ENCODE measurements at regions not wholly inside any gene's neighbourhood (a gene's known extent, or its start where the extent isn't known, plus 50 kb on each side); places are given as distances from the start of the nearest gene placed in this dataset.

DNA sequence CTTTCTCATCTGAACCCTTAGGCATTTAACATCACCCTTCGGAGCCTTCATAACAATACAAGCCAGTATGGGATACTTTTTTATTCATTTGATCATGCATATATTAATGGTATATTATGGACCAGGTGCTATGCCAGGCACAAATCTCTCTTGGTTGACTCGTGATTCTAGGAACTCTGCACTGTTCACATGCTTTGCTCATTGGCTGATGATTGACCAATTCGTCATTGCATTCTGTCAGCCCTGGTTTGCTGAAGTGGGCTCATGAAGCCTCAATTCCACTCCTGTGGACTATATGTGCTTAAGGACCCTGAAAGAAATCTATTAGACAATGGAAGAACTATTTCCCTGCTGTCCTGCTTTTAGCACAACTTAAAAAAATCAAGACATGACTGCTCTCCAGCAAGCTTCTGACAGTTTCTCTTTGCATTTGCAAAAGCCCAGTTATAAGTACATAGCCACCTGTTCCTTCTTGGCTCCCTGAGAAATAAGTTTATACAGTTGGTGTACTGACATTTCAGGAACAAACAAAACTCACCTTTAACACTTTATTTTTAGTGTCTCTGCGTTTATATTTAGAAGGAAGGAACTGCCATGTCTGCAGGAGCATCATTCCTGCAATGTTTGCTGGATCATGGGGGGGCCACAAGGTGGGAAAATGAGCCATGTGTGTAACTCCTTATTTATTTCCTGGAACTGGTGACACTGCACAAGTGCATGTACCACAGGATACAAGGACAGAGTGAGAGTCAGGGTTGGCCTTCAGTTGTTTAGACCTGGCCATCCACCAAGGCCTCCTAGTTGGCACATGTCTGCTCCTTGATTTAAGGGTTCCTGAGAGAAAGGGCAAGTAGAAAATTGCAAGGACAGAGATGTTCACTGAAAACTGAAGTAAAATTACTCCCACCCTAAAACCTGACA, 146.0 kb upstream of the NAMPT start:
- TF ChIP-seq, protein P1, sequence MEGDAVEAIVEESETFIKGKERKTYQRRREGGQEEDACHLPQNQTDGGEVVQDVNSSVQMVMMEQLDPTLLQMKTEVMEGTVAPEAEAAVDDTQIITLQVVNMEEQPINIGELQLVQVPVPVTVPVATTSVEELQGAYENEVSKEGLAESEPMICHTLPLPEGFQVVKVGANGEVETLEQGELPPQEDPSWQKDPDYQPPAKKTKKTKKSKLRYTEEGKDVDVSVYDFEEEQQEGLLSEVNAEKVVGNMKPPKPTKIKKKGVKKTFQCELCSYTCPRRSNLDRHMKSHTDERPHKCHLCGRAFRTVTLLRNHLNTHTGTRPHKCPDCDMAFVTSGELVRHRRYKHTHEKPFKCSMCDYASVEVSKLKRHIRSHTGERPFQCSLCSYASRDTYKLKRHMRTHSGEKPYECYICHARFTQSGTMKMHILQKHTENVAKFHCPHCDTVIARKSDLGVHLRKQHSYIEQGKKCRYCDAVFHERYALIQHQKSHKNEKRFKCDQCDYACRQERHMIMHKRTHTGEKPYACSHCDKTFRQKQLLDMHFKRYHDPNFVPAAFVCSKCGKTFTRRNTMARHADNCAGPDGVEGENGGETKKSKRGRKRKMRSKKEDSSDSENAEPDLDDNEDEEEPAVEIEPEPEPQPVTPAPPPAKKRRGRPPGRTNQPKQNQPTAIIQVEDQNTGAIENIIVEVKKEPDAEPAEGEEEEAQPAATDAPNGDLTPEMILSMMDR (IDR thresholded peaks at IDR 0.05) = no peak
- TF ChIP-seq POLR2A (IDR thresholded peaks at IDR 0.05) = no peak

Measured in body of pancreas (tissue), 4 donors.